GM12874 (cell line): ENCODE measurements at regions not wholly inside any gene's neighbourhood (a gene's known extent, or its start where the extent isn't known, plus 50 kb on each side); places are given as distances from the start of the nearest gene placed in this dataset.

ENCODE experiments used
- TF ChIP-seq, protein P1 (sequence below): IDR thresholded peaks from 2 replicates; pipeline ENCODE4 v1.5.1; 2011; ENCODE audit warnings: low read depth, mild to moderate bottlenecking, control low read depth, low read length, moderate library complexity; ENCODE audit not compliant: insufficient read depth

DNA sequence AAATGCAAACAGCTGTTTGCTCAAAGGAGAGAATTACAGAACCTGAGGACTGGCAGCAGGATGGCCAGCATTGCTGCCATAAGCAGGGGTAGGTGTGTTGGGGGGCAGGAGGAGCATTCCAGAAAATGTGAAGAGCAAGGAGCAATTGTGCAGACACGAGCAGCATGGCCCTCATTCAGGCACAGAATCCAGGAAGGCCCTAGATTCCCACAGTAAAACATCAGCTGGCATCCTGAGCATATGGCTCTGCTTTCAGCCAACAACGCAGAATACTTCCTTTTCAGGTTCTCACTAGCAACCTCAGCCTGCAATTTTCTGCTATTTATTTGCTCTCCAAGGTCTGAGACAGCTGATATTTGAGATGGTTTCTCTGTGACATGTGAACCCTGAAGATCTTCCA is 243.4 kb upstream of the POU3F2 start:
- TF ChIP-seq, protein P1, sequence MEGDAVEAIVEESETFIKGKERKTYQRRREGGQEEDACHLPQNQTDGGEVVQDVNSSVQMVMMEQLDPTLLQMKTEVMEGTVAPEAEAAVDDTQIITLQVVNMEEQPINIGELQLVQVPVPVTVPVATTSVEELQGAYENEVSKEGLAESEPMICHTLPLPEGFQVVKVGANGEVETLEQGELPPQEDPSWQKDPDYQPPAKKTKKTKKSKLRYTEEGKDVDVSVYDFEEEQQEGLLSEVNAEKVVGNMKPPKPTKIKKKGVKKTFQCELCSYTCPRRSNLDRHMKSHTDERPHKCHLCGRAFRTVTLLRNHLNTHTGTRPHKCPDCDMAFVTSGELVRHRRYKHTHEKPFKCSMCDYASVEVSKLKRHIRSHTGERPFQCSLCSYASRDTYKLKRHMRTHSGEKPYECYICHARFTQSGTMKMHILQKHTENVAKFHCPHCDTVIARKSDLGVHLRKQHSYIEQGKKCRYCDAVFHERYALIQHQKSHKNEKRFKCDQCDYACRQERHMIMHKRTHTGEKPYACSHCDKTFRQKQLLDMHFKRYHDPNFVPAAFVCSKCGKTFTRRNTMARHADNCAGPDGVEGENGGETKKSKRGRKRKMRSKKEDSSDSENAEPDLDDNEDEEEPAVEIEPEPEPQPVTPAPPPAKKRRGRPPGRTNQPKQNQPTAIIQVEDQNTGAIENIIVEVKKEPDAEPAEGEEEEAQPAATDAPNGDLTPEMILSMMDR = no peak

DNA sequence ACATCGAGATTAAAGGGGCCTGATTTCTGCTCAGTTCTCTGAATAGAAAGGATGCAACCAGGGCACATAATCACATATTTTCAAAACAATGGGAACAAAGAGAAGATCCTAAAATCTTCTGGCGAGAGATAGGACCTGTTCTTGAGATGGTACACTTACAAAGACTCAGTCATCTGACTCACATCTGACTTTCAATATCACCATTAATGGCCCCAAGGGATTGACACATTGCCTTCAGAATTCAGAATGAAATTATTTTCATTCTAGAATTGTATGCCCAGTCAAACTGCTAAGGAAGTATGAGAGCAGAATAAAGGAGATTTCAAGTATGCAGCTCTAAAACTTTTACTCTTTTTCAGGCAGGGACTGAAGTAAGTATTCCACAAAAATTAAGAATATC is 240.7 kb upstream of the POU3F2 start:
- TF ChIP-seq, protein P1 = no peak

DNA sequence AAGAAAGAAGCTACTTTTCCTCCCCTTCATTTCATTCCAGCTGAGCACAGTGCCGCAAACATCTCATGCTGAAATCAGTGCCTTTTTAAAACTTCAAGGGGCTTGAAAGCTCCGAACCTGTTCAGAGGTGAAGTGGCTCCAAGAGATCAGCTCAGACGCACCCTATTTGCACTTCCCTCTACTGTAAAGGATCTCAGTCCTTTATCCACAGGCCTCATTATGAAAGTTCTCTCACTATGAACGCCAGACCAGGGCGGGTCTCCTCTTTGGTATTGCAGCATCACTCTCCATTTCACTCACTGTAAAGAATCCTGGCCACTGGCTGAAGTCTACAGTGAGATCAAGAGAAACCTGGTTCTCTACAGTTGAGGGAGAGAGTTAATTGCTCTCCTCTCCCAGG is 232.7 kb upstream of the POU3F2 start:
- TF ChIP-seq, protein P1 = no peak

GRCh38 chr6:98605705-98606104 is 228.7 kb upstream of the POU3F2 start:
- TF ChIP-seq, protein P1 = no peak

DNA sequence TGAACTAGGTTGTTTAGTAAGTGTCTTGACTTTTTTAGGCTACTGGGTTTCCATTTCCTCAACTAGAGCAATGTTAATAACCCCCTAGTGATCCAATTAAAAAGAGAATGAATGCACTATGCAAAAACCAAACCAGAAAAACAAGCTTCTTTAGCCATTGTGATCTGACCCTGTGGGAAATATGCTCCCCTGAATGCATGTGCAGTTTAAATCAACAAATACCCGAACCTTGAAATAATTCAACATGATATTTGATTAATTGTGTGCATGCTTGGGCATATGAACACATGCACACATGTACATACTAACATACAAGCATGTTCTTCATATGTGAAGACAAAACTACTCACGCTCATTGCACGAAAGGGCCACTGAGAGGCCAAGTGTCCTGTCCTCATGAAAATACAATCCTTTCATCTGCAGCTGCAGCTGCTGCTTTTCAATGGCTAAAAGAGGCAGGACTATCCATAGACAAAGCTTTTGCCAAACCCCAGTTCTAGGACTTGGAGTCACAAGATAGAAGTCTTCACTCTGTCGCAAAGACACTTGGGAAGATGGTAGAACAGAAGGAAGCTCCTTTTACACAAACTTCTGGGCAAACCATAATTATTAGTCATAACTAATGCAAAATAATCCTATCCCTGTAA is 207.1 kb upstream of the POU3F2 start:
- TF ChIP-seq, protein P1 = no peak

DNA sequence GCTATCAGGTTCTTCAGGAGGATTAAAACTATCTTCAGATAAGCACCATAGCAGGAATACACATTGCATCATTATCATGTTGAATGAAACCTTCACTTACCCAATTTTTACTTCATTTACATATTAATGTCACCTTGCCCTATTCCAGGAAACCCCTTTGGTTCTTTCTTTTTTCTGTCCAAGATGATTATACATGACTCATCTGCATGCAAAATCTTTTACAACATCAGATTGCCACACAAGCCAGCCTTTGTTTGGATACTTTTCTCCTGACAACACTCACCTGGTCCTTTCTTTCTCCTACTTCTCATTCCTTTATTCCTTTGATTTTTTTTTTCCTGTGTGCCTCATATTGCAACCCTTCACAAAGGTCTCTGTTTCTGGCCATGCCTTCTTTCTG is 200.5 kb upstream of the POU3F2 start:
- TF ChIP-seq, protein P1 = no peak

DNA sequence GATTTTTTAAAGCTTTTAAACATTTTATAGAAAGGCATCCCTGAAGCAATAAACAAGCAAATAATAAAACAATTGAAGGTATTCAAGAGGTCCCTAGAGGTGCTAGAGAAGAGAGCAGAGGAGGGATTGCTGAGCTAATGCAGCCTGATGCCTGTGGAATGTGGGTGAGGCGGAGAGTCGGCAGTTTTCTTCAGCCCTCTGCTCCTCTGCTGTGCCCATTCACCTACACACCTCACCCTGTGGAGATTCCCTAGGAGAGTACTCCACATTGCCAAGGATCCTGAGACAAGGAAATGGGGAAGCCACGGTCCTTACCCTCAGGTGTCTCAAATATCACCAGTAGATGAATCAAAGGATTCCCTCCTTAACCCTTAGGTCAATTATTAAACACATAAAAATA is 199.8 kb upstream of the POU3F2 start:
- TF ChIP-seq, protein P1 = no peak
